Activated CD8-positive, alpha-beta T cell treated with anti-CD3 and anti-CD28 coated beads for 36 hours (primary cell): ENCODE measurements at regions not wholly inside any gene's neighbourhood (a gene's known extent, or its start where the extent isn't known, plus 50 kb on each side); places are given as distances from the start of the nearest gene placed in this dataset.

Experiments
- ATAC-seq: fragments of 200-7000 bp; cut with Tn5 transposase; one replicate; pipeline ENCODE4 v1.10.0; 2021; ENCODE audit warnings: mild to moderate bottlenecking, moderate library complexity
- CTCF ChIA-PET: fragments of 350-600 bp; sonication (Branson Sonifier 250); formaldehyde crosslinking; loops from one replicate; lab custom pipeline; 2021; ENCODE audit warnings: antibody characterized with exemption; lab: Charles Lee
- POLR2A ChIA-PET: fragments of 350-600 bp; sonication (Branson Sonifier 250); formaldehyde crosslinking; loops from one replicate; lab custom pipeline; 2021; ENCODE audit warnings: antibody characterized with exemption; lab: Charles Lee
- DNase-seq: peaks from one replicate; pipeline ENCODE4 v3.0.0-alpha.2; 2020
- H3K27ac Mint-ChIP-seq: one replicate; pipeline ENCODE4 v1.8.0; 2021; ENCODE audit warnings: mild to moderate bottlenecking, mixed read lengths
- H3K27me3 Mint-ChIP-seq: one replicate; pipeline ENCODE4 v1.8.0; 2021; ENCODE audit warnings: mixed read lengths
- H3K36me3 Mint-ChIP-seq: one replicate; pipeline ENCODE4 v1.8.0; 2021; ENCODE audit warnings: low read depth, mixed read lengths
- H3K4me1 Mint-ChIP-seq: one replicate; pipeline ENCODE4 v1.8.0; 2021; ENCODE audit warnings: low read depth, mixed read lengths
- H3K4me3 Mint-ChIP-seq: one replicate; pipeline ENCODE4 v1.8.0; 2021; ENCODE audit warnings: mild to moderate bottlenecking, moderate library complexity, mixed read lengths
- H3K9me3 Mint-ChIP-seq: one replicate; pipeline ENCODE4 v1.8.0; 2021; ENCODE audit warnings: mixed read lengths
- CTCF ChIP-seq: fragments of 200-600 bp; IDR thresholded peaks from one replicate; pipeline ENCODE4 v1.8.0; 2022; ENCODE audit warnings: antibody characterized with exemption, mild to moderate bottlenecking
- intact Hi-C: fragments of 100-400 bp; cut with micrococcal nuclease; formaldehyde crosslinking; loops from one replicate; pipeline ENCODE4 v1.10.0; 2022

- H3K27ac Mint-ChIP-seq: no peak overlapping the region
- H3K4me3 Mint-ChIP-seq: no peak overlapping the region
- CTCF ChIA-PET: no interaction called here
- DNase-seq: no peak
- no peak for TF ChIP-seq CTCF
- H3K36me3 Mint-ChIP-seq: no peaks in the 10 kb centered on the region
- no peaks in the 10 kb centered on the region for H3K27me3 Mint-ChIP-seq
- ATAC-seq: no peak
- no peaks in the 10 kb centered on the region for H3K9me3 Mint-ChIP-seq
- POLR2A ChIA-PET: no interaction called here
- intact Hi-C loops: no loop called here
- no peaks in the 10 kb centered on the region for H3K4me1 Mint-ChIP-seq
Measured at GRCh38 chrX:88863726-88864125, 116.7 kb downstream of the CPXCR1 start.

GRCh38 chrX:88865634-88866033, 118.6 kb downstream of the CPXCR1 start:
- no peaks in the 10 kb centered on the region for H3K36me3 Mint-ChIP-seq
- no peak overlapping the region for H3K27ac Mint-ChIP-seq
- DNase-seq (no peak), ATAC-seq (no peak)
- ChIA-PET POLR2A (no interaction called here), CTCF (no interaction called here)
- H3K9me3 Mint-ChIP-seq: no peaks in the 10 kb centered on the region
- no peak overlapping the region for H3K4me3 Mint-ChIP-seq
- H3K4me1 Mint-ChIP-seq: no peaks in the 10 kb centered on the region
- no peak for TF ChIP-seq CTCF
- no peaks in the 10 kb centered on the region for H3K27me3 Mint-ChIP-seq
- intact Hi-C loops: no loop called here

GRCh38 chrX:88881536-88881935, 134.5 kb downstream of the CPXCR1 start:
- Mint-ChIP-seq H3K4me1 (no peaks in the 10 kb centered on the region), H3K9me3 (no peaks in the 10 kb centered on the region), H3K27me3 (no peaks in the 10 kb centered on the region), H3K27ac (no peak overlapping the region), H3K4me3 (no peak overlapping the region), H3K36me3 (no peaks in the 10 kb centered on the region)
- ATAC-seq (no peak), DNase-seq (no peak)
- ChIA-PET CTCF (no interaction called here), POLR2A (no interaction called here)
- TF ChIP-seq CTCF: no peak
- intact Hi-C loops: no loop called here

GRCh38 chrX:88883200-88883599, 136.2 kb downstream of the CPXCR1 start:
- no peaks in the 10 kb centered on the region for H3K27me3 Mint-ChIP-seq
- H3K4me3 Mint-ChIP-seq: no peak overlapping the region
- POLR2A ChIA-PET: no interaction called here
- TF ChIP-seq CTCF: no peak
- DNase-seq (no peak), ATAC-seq (no peak)
- no peaks in the 10 kb centered on the region for H3K4me1 Mint-ChIP-seq
- H3K27ac Mint-ChIP-seq: no peak overlapping the region
- H3K9me3 Mint-ChIP-seq: no peaks in the 10 kb centered on the region
- intact Hi-C loops: no loop called here
- no peaks in the 10 kb centered on the region for H3K36me3 Mint-ChIP-seq
- CTCF ChIA-PET: no interaction called here

- CTCF ChIA-PET: interaction anchor here (0.7 kb wide), 1 partner anchor 74 kb away, joined by 3 read pairs; no protein-coding TSS in a partner anchor
- ATAC-seq: no peak
- POLR2A ChIA-PET: no interaction called here
- Mint-ChIP-seq H3K9me3 (no peaks in the 10 kb centered on the region), H3K27me3 (no peaks in the 10 kb centered on the region), H3K36me3 (no peaks in the 10 kb centered on the region), H3K27ac (no peak overlapping the region), H3K4me1 (no peaks in the 10 kb centered on the region), H3K4me3 (no peak overlapping the region)
- TF ChIP-seq CTCF: no peak
- no peak for DNase-seq
- intact Hi-C loops: no loop called here
Measured at GRCh38 chrX:88886908-88887307, 139.9 kb downstream of the CPXCR1 start.
